RWPE1 (cell line): ENCODE measurements at regions not wholly inside any gene's neighbourhood (a gene's known extent, or its start where the extent isn't known, plus 50 kb on each side); places are given as distances from the start of the nearest gene placed in this dataset.

ENCODE experiments used
- CTCF ChIA-PET: fragments of 350-600 bp; sonication (Branson Sonifier 250); formaldehyde crosslinking; extraction: SDS; loops from one replicate; lab custom pipeline; 2021; lab: Yijun Ruan, JAX
- POLR2A ChIA-PET: fragments of 400-600 bp; formaldehyde crosslinking; extraction: SDS; loops from one replicate; lab custom pipeline; 2020; ENCODE audit warnings: antibody characterized with exemption; ENCODE audit not compliant: low non-redundant PET; lab: Yijun Ruan, JAX
- DNase-seq: peaks from one replicate; pipeline ENCODE4 v3.0.0; 2012; ENCODE audit warnings: low spot score
- H3K27ac ChIP-seq: fragments of 450-650 bp; 2 replicates; pipeline ENCODE4 v1.5.1; 2017
- CTCF ChIP-seq: fragments of 450-650 bp; conservative IDR thresholded peaks from 2 replicates; pipeline ENCODE4 v1.5.1; 2017; ENCODE audit warnings: low read depth, mild to moderate bottlenecking

GRCh38 chr5:98722188-98722587 is 51.3 kb upstream of the RGMB start:
- ChIA-PET POLR2A (no interaction called here), CTCF (interaction anchor here (0.8 to 1.5 kb wide), 2 partner anchors 13 to 46 kb away, joined by 3 to 4 read pairs; no protein-coding TSS in a partner anchor)
- TF ChIP-seq CTCF = no peak
- DNase-seq = no peak
- H3K27ac ChIP-seq = no peak overlapping the region

- no peak for TF ChIP-seq CTCF
- ChIA-PET CTCF (interaction anchor here (0.8 to 1.5 kb wide), 2 partner anchors 12 to 45 kb away, joined by 3 to 4 read pairs; no protein-coding TSS in a partner anchor), POLR2A (no interaction called here)
- DNase-seq = no peak
- no peak overlapping the region for H3K27ac ChIP-seq
Measured at GRCh38 chr5:98723061-98723460, 50.4 kb upstream of the RGMB start.
